WI38 (cell line): ENCODE measurements at regions not wholly inside any gene's neighbourhood (a gene's known extent, or its start where the extent isn't known, plus 50 kb on each side); places are given as distances from the start of the nearest gene placed in this dataset.

ENCODE experiments used
- H3K4me3 ChIP-seq: 2 replicates; pipeline ENCODE4 v1.5.1; 2011; ENCODE audit warnings: low read depth, mild to moderate bottlenecking, control low read depth, low read length
- TF ChIP-seq, protein P1 (sequence below): IDR thresholded peaks from 2 replicates; pipeline ENCODE4 v1.5.1; 2012; ENCODE audit warnings: low read depth, mild to moderate bottlenecking, control low read depth, low read length

DNA sequence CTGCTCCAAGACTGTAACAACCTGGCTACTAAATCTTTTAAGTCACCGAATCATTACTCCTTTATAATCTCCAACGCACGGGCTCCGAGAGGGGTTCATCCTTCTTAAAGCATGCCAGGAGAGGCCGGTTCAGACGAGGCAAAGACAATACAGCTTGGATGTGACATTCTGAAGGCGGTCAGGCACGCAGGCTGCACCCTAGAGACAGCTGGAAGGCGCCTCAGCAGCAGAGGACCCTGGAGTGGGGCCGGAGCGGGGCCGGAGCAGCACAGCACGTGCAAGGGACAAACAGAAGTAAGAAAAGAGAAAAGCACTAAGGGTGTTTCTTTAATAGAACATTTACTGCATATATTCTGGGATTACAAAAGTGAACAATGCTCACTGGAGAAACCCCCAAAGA lies 97.8 kb upstream of the PPP2R2D start:
- no peak overlapping the region for H3K4me3 ChIP-seq
- TF ChIP-seq, protein P1, sequence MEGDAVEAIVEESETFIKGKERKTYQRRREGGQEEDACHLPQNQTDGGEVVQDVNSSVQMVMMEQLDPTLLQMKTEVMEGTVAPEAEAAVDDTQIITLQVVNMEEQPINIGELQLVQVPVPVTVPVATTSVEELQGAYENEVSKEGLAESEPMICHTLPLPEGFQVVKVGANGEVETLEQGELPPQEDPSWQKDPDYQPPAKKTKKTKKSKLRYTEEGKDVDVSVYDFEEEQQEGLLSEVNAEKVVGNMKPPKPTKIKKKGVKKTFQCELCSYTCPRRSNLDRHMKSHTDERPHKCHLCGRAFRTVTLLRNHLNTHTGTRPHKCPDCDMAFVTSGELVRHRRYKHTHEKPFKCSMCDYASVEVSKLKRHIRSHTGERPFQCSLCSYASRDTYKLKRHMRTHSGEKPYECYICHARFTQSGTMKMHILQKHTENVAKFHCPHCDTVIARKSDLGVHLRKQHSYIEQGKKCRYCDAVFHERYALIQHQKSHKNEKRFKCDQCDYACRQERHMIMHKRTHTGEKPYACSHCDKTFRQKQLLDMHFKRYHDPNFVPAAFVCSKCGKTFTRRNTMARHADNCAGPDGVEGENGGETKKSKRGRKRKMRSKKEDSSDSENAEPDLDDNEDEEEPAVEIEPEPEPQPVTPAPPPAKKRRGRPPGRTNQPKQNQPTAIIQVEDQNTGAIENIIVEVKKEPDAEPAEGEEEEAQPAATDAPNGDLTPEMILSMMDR = no peak

DNA sequence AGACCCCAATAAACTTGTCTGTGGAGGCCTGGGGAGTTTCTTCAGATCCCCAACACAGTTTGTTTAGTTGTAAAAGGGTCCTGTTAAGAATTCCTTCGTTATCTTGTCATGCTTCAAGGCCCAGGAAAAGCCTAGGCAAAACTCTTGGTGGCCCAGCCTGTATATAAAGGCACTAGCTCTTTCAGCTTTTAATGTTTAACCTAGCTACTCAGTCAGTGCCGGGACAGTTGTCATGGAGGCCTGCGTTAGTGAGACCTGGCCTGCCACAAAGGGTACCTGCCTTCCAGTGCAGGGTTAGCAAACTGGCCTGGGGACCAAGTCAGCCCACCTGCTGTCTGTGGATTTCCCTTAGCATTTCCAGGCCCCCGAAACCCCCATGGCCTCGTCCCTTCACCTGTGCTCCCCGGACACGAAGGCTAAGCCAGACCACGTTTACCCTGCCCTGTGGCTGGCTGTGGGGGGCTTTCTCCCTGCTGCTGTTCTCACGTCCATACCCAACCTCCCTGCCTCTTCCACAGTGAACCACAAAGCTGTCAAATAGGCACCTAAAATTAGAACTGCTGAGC lies 96.9 kb upstream of the PPP2R2D start:
- H3K4me3 ChIP-seq = no peak overlapping the region
- TF ChIP-seq, protein P1 = no peak

- TF ChIP-seq, protein P1 = no peak
- H3K4me3 ChIP-seq = no peak overlapping the region
These were observed 96.1 kb upstream of the PPP2R2D start for GRCh38 chr10:131804551-131805295.

DNA sequence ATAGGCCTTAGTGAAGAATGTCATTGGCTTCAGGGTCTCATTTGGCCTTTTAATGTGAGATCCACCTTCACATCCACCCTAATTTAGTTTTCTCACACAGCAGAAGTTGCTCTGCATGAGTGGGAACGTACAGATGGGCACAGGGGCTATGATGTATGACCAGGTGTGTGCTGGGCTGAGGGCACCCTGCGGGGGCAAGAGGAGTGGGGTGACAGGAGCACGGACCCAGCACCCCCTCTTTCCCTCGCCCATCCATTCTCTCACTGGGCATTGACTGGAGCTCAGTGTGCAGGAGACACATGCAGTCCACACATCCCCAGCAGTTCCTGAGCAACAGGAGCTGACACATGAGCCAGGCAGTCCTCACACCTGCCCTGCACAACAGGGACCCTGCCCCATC lies 95.1 kb upstream of the PPP2R2D start:
- TF ChIP-seq, protein P1 = no peak
- H3K4me3 ChIP-seq = no peak overlapping the region

DNA sequence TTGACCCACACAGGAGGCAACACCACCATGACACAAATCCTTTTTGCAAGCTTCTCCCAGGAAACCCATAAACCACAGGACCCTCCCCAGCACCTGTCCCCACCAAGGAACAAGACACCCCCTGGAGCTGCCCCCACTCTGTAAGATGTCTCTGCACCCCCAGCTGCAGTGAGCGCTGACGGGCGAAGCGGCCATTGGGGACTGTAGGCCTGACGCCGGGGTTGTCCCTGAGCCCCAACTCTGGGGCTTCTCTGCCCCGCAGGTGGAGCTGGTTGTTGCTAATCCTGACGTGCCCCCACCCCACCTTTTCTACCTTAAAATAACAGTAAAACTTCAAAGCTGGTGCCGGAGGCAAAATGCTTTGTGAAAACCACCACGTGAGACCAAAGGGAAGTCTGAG lies 94.7 kb upstream of the PPP2R2D start:
- TF ChIP-seq, protein P1 = no peak
- H3K4me3 ChIP-seq = no peak overlapping the region

- TF ChIP-seq, protein P1 = no peak
- H3K4me3 ChIP-seq = no peak overlapping the region
These were observed 94.0 kb upstream of the PPP2R2D start for GRCh38 chr10:131806646-131807317.

- TF ChIP-seq, protein P1 = no peak
- H3K4me3 ChIP-seq = no peak overlapping the region
These were observed 92.4 kb upstream of the PPP2R2D start for GRCh38 chr10:131808370-131808930.
